HG02973 (cell line): ENCODE measurements at regions not wholly inside any gene's neighbourhood (a gene's known extent, or its start where the extent isn't known, plus 50 kb on each side); places are given as distances from the start of the nearest gene placed in this dataset.

Source experiments
- ATAC-seq: cut with Tn5 transposase; IDR thresholded peaks from one replicate; pipeline ENCODE4 v1.9.1; 2021; ENCODE audit warnings: moderate library complexity; ENCODE audit not compliant: unreplicated experiment

DNA sequence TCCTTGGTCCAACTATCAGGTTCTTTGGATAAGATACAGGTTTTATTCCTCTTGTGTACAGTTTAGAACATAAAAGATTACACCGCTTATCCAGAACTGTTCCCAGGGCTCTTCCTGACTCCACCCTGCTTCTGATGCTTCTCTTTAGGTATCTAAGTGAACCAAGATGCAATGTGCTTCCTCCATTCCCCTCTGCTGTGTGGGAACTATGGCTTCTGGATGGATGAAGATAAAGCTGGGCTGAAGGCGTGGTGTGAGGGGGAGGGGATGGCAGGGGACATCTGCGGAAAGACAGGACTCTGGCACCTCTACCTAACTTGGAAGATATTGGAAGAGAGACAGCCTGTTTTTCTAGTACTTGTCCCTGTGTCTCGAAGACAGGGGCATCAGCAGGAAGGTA lies 209.9 kb upstream of the TBX20 start:
- no peak for ATAC-seq

DNA sequence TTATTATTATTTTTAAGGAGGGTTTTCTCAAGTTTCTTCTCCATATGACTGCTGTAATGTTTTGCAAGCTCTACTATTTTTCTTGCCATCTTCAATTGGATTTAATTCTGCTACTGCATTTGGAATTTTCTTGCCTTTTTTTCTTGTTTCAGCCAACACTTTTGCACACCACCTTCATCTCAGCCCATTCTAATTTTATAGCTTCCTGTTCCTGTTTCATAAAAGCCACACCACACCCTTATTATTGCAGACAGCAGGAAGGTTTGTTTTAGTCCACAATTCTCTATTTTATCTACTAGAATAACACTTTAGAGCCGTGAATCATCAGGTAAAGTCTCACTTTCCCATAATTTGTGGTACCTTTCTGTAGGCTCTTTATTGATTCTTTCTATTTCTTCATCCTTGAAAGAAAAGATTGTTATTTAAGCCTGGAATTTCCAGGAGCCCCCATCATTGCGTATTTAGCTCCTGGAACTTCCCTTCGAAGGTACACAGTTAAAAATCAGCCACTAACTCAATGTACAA lies 209.3 kb upstream of the TBX20 start:
- ATAC-seq, result no peak

DNA sequence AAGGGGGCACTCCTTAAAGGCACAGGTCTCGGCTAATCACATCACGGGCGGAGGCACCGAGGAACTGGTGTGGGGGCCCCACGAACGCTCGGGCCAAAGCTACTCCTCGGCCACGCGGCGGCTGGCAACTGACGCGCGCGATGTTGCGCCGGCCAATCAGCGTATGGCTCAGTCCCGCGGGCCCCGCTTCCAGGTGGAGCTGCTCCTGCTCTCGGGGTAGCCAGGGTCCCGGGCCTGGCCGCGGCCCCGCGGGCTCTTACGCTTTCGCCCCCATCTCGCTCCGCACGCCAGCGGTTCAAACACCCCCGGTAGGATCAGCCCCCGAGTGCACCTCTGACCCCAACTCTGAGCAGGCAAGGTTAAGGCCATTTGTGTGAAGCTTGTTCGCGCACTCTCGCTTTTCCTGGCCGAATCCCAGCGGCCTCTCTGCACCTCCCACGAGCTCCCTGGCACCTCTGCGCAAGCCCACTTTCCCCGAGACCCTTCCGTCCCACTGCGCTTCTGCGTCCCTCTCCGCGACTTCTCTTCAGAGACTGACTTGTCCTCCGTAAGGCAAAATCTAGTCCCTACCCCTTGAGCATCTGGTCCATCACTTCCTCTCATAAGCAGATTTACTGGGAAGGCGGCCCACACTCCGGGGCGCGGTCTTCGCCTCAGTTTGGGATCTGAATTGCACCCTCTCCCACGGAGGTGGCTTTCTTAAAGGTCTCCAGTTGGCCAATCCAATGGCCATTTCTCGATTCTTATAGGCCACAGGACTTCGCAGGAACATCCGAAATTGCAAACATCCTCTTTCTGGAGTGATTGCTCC lies 200.9 kb upstream of the TBX20 start:
- ATAC-seq, result no peak

DNA sequence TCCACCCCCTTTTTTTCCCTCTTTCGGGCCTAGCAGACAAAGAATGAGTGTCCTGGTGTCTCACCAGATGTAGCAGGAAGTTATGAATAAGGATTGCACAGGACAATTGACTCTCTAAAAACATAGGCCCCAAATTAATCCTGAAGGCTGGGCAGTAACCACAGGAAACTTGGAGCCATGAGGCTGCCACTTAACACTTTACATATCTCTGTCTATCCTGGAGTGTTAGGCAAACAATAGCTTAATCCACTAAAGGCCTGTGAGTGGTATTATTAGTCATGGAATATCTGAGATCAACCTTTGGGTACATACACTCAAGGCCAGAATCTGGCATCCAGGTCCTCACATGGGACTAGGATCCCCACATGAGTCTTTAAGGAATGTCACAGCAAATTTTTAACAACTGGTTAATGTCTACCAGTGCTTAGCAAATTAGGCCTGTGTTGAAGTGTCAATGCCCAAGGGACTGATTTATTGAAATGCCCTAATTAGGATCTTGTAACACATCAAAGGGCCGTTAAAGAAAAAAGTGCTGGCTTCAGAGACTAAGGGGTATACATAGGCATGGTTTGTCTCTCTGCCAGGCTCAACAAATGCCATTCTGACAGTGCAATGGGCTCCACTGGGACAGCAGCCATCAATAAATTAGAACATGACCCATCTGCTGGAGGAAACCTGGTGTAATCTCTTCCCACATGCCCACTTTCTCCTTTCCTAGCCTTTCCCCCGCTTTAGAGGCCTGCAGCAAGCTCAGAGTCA lies 196.7 kb upstream of the TBX20 start:
- no peak for ATAC-seq

DNA sequence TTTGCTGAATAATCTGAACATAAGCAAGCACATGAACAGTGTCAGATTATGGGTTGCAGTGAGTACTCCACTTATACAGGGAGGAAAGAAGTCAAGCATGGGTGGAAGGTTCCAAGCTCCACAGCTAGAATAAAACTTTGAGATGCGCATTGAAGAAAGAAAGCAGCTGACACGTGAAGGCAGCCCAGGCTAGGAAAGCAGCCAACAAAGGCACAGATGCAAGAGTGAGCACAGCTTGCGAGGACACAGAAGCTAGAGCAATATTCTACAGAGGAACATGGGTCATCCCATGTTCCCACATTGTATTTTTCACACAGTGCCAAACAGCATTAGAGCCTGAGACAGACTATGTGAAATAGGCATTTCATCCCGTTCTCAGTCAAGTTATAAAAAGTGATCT lies 194.6 kb upstream of the TBX20 start:
- ATAC-seq, result no peak

DNA sequence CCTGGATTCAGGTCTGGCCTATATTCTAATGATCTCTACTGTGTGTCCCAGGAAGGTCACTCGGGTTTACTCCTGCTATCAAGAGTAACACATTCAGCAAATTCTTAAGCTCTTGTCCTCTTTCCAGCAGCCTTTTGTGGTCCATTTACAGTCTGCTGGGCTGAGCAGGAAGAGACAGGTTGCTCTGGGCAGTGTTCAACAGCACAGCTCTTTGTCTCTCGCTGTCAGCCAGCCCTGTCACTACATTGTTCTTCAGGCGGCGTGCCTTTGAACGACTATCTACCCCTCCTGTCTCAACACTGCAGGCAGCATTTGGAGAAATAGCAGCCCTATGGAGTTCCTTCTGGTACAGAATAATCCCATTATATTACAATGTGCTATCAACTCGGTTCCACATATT lies 192.2 kb upstream of the TBX20 start:
- no peak for ATAC-seq

DNA sequence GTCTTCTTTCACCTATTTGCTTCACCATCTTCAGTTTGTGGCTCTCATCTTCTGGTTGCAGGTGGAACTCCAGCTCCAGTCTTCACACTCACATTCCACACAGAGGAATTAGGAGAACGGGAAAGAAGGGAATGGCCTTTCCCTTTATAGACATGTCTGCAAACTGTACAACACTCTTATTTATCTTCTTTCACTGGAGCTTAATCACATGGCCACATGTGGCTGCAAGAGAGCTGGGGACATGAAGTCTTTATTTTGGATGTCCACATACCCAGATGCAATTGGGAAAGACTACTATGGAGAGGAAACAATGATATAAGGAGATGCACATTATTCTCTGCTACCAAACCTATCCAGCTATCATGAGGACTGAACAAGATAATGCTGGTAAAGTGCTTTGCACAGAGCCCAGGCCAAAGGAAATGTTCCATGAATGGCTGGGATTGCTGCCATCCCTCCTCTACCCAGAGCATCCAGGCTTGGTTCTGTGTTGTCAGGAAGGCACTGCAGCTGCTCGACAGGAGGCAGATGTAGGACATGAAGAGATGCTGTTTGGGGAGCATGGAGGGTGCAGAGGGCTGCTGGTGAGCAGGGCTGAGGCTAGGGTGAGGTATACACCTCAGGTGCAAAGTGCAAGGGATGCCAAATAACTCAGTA lies 183.8 kb upstream of the TBX20 start:
- ATAC-seq, result no peak

DNA sequence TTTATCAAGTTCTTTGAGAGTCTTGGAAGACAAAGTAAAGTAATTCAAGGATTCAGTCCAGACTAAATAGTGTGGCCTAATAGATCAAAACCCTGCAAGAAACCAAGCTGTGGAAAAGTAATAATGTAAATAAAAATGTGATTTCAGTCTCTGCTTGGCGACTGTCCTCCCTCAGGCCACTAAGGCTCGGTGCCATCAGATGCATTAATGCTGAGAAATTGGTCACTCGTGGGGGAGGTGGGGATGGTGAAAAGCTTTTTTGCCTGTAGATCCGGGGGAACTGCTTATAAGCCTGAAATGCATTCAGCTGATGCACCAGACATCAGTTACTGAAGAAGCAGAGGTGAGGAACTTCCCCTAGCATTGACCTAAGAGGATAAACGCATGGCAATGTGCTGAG lies 182.6 kb upstream of the TBX20 start:
- ATAC-seq, result no peak

DNA sequence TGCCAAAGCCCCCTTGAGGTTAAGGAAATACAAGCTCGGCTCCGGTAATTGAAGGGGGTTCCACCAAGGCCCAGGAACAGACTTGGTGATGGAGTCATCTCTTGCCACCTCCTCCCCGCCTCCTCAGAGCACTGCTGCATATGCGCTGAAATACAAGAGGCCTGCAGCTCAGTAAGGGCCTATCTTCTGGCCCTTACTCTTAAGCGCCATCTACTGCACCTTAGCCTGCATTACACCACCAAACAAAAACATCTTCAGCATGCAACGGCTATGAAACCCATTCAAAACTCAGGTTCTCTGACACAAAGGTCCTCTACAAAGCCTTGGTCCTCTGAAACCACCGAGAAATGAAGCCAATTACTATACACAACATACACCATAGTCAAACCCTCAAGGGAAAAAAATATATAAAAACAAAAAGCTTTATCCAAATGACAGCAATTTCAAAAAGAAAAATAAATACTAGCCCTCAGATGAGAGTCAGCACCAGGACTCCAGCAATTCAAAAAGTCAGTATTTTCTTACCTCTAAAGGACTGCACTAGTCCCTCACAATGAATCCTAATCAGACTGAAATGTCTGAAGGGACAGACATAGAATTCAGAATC lies 176.8 kb upstream of the TBX20 start:
- ATAC-seq, result no peak

DNA sequence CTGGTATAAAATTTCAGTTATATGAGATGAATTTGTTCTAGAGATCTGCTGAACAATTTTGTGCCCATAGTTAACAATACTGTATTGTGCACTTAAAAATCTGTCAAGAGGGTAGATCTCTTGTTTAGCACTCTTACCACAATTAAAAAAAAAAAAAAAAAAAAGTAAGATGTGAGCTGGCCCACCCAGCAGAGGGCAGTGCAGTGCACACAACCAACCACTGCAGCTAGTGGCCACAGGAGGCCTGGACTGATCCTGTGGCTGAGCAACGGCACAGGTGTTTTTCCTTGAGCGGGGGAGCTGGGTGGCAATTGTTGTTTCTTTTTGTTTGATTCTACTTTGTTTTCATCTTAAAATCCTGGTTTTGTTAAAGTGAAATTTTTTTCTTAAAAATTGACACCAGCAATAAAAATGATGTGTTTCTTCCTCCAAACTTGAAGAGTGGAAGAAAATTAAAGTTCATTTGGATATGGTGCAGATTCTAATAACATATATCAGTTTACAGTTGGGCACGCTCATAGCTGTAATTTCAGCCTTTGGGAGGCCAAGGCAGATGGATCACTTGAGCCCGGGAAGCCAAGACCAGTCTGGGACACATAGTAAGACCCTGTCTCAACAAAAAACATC lies 171.1 kb upstream of the TBX20 start:
- ATAC-seq, result peak; percentile 76

DNA sequence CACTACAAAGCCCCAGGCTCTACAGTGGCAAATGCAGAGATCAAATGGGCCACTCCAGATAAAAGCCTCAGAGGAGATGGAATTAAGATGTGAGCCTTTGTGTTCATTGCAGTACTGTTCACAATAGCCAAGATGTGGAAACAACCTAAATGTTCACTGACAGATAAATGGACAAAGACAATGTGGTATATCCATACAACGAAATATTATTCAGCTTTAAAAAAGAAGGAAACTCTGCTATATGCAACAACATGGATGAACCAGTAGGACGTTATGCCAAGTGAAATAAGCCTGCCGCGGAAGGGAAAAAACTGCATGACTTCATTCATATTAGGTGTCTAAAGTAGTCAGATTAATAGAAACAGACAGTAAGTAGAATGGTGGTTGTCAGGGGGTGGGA lies 170.5 kb upstream of the TBX20 start:
- ATAC-seq, result no peak

DNA sequence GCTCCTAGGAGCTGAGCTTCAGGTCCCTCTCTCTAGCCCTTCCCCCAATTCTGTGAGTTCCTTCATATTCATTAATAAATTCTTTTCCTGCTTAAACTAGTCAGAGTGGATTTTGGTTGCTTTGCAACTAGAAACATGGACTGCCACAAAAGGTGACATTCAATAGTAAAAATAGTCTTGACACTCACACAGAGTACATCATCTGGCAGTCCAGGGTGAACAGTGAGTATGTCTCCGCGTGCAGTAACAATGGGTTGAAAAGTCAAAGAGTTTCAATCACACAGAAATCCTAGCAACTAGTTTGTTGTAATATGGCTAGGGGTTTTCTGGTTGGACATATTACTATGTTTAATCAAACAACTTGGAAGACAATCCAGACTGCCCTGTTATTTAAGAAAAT lies 168.8 kb upstream of the TBX20 start:
- ATAC-seq, result no peak

DNA sequence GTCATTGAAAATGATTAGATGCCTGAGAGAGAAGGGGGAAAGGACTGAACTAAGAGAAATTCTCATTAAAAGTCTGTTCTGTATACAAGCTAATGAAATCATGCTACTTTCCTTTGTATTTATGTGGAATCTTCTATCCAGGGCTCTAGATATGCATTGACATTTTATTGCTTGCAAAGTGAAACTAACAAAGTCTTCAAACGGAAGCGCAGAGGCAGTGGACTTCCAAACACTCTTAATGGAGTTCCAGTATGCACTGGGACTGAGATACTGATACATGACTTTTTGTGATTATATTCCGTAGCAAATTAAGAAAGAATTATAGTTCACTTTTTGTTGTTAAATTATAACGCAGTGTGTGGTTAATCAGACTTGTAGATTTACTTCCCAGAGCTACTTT lies 166.8 kb upstream of the TBX20 start:
- no peak for ATAC-seq

DNA sequence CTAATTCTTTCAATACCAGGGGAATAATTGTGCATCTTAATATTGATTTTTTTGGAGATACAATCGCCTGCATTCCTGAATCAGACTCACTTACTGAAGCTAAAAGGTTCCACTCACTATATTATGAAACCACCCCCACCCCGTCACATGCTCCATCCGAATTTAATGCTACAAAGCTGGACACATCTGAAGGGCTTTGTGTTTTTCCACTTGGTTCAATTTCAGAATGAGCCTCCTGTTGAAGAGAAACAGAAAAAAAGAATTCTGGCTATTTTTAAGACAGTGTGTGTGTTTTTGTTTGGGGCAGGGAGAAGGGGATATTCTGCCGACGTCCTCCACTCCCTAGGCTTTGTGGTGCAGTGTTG lies 165.5 kb upstream of the TBX20 start:
- no peak for ATAC-seq

DNA sequence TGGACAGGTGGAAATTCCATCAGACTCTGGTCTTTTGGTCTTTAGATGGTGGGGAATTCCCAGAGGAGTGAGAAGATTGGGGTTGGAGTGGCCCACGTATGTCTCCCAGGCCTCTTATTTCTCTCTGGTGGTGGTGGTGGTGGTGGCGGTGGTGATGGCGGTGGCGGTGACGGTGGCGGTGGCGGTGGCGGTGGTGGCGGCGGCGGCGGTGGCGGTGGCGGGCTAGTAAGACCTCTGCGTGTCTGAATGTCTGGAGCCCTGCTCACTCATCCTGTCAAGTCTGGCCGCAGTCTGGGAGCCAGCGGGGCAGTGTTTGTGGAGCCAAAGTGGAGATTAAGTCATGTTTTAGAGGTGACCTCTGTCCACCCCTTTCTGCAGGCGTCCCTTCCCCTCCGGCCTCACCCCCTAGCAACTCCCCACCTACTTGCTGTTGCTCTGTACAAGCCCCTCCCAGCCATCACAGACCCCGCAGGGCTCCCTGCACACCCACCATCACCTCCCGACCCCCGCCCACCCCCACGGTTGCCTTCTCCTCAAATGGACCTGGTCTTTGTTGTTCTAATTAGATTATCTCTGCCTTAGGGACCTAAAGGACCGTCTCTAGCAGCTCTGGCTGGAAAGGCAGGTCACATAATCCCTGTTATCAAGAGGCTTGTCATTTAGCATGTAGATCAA lies 165.0 kb upstream of the TBX20 start:
- ATAC-seq, result no peak

DNA sequence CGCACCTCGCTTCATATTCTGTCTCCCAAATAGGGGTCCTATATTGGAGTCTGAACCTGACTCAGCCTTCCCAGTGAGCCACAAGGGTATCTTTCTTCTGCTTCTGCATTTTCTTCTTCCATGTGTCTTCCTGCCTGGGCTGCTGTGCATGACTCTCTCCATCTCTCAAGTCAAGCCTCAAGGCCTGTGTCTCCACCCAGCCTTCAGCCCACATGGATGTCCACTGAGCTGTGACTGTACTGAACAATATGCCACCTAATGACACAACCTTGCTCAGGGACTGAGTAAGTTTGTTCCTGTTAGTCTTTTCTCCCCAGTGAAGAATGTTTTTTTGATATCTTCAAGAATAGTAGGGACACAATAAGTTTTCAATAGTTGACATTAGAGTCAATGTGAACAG lies 162.7 kb upstream of the TBX20 start:
- no peak for ATAC-seq

DNA sequence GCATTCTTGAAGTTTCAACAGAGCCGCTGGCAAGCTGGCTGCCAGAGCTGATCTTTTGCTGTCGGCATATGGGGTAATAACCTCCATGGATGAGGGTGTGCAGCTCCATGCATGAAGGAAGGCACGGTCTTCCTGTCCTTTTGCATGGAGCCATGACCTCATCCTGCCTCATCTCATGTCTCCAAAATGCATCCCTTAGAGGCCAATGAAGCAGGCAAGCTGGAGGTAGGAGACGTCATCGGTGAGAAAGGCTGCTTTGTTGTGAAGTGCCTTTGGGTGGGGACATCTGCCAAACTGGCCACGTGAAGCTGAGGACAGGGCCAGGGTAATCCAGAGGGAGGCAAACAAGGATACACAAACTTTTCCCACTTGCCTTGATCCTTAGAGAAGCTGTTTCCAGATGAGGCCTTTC lies 161.5 kb upstream of the TBX20 start:
- ATAC-seq, result no peak

DNA sequence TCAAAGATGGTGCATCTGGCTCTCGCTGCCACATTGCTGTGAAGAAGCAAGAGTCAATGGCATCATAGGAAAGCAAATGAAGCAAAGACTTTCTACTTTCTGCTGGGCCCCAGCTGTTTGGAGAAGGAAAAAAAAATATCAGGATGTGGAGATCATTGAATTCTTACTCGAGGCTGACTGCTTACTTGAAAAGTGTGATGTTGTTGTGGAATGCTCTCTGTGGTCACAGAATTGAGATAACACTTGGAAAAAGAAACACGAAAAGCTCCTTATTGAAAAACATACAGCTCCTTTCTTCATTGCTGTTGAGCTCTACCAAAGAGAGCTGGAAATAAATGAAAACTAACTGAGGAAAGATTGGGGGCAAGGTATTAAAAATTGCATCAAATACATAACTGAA lies 157.4 kb upstream of the TBX20 start:
- ATAC-seq, result no peak

DNA sequence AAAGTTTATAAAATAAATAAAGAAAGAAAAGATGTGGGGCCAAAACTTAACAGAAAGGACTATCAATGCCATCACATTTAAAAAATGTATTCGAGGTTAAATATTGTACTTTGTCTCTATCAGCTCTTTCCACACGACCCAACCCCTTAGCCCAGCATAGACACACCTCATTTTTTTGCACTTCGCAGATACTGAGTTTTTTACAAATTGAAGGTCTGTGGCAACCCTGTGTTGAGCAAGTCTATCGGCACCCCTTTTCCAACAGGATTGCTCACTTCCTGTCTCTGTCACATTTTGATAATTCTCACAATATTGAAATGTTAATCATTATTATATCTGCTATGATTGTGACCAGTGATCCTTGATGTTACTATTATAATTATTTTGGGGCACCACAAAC lies 151.6 kb upstream of the TBX20 start:
- no peak for ATAC-seq

DNA sequence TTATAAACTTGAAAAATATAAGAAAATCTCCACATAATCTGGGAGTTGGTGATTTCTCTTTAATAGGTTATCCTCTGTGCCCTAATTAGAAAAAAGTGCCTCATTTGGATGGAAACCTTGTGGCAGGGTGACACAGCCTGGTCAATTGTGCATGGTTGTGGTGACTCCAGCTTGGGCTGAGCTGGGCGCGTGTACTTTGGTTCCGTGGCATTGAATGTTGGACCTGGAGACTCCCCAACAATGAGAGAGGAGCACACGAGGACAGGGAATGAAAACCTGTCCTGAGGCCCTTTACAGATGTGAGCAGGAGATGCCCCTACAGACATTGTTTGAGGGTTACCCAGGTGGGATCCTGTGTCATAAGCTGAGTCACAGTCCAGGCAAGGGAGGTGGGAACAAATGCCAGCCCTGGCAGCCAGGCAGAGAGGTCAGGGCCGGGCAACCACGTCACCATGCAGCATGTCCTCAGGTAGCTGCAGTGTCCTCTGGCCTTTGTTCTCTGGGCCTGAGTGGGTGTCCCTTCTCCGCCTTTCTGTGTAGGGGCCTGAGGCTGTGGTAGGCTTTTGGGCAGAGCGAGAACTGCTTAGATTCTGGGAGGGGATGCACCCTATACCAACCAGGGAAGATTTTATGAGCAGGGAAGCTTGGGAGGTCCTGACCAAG lies 147.4 kb upstream of the TBX20 start:
- ATAC-seq, result no peak
